GM18499 (cell line): ENCODE measurements at regions not wholly inside any gene's neighbourhood (a gene's known extent, or its start where the extent isn't known, plus 50 kb on each side); places are given as distances from the start of the nearest gene placed in this dataset.
"Not testable (repeated sequence)": the region's sequence is repeated elsewhere in the genome, so short reads cannot be mapped to it uniquely, and the experiment has no call there.

Experiments used
- ATAC-seq: cut with Tn5 transposase; IDR thresholded peaks from one replicate; pipeline ENCODE4 v1.9.1; 2021; ENCODE audit warnings: moderate number of reproducible peaks; ENCODE audit not compliant: insufficient read depth, unreplicated experiment

- no peak for ATAC-seq
Observed at GRCh38 chr2:212797484-212798205, 259.0 kb upstream of the ERBB4 start.

GRCh38 chr2:212794471-212794870, 255.9 kb upstream of the ERBB4 start:
- no peak for ATAC-seq

- no peak for ATAC-seq
Observed at GRCh38 chr2:212791569-212791968, 253.0 kb upstream of the ERBB4 start.

GRCh38 chr2:212786088-212786487, 247.5 kb upstream of the ERBB4 start:
- not testable (repeated sequence) for ATAC-seq

- ATAC-seq = no peak
Observed at GRCh38 chr2:212777020-212777491, 238.5 kb upstream of the ERBB4 start.

GRCh38 chr2:212773808-212774339, 235.3 kb upstream of the ERBB4 start:
- no peak for ATAC-seq

GRCh38 chr2:212770240-212770639, 231.6 kb upstream of the ERBB4 start:
- ATAC-seq = no peak

GRCh38 chr2:212766921-212767320, 228.3 kb upstream of the ERBB4 start:
- no peak for ATAC-seq

- ATAC-seq = no peak
Observed at GRCh38 chr2:212752730-212753351, 214.2 kb upstream of the ERBB4 start.

- ATAC-seq = peak; percentile 93
Observed at GRCh38 chr2:212745359-212745758, 206.8 kb upstream of the ERBB4 start.

- no peak for ATAC-seq
Observed at GRCh38 chr2:212737392-212738172, 199.0 kb upstream of the ERBB4 start.

- ATAC-seq = no peak
Observed at GRCh38 chr2:212736385-212736726, 197.8 kb upstream of the ERBB4 start.

GRCh38 chr2:212733273-212733672, 194.7 kb upstream of the ERBB4 start:
- ATAC-seq = no peak

- ATAC-seq = no peak
Observed at GRCh38 chr2:212732860-212733259, 194.3 kb upstream of the ERBB4 start.

GRCh38 chr2:212730994-212731393, 192.4 kb upstream of the ERBB4 start:
- peak; percentile 75 for ATAC-seq

GRCh38 chr2:212728717-212729116, 190.1 kb upstream of the ERBB4 start:
- ATAC-seq = no peak

- peak; percentile 50 for ATAC-seq
Observed at GRCh38 chr2:212727751-212728150, 189.1 kb upstream of the ERBB4 start.

GRCh38 chr2:212726403-212726802, 187.8 kb upstream of the ERBB4 start:
- ATAC-seq = no peak

GRCh38 chr2:212725180-212725579, 186.6 kb upstream of the ERBB4 start:
- no peak for ATAC-seq

GRCh38 chr2:212723226-212723625, 184.6 kb upstream of the ERBB4 start:
- no peak for ATAC-seq

GRCh38 chr2:212722046-212722445, 183.4 kb upstream of the ERBB4 start:
- no peak for ATAC-seq
